DMS79 (cell line): ENCODE measurements at regions not wholly inside any gene's neighbourhood (a gene's known extent, or its start where the extent isn't known, plus 50 kb on each side); places are given as distances from the start of the nearest gene placed in this dataset.

Experiments
- DNase-seq: peaks from one replicate; lab custom pipeline; 2025; lab: John Stamatoyannopoulos, UW

- DNase-seq: no peak
Measured at GRCh38 chr4:151939670-151940069, 178.9 kb upstream of the GATB start.

GRCh38 chr4:151935411-151935810, 174.6 kb upstream of the GATB start:
- no peak for DNase-seq

- no peak for DNase-seq
Measured at GRCh38 chr4:151934766-151935165, 174.0 kb upstream of the GATB start.

GRCh38 chr4:151933122-151933827, 172.5 kb upstream of the GATB start:
- DNase-seq: no peak

- no peak for DNase-seq
Measured at GRCh38 chr4:151931563-151931962, 170.8 kb upstream of the GATB start.

- DNase-seq: no peak
Measured at GRCh38 chr4:151930372-151930771, 169.6 kb upstream of the GATB start.

- no peak for DNase-seq
Measured at GRCh38 chr4:151928112-151928511, 167.3 kb upstream of the GATB start.

GRCh38 chr4:151922811-151923210, 162.0 kb upstream of the GATB start:
- DNase-seq: no peak

GRCh38 chr4:151922306-151922705, 161.5 kb upstream of the GATB start:
- DNase-seq: no peak

GRCh38 chr4:151921811-151922210, 161.0 kb upstream of the GATB start:
- DNase-seq: no peak

GRCh38 chr4:151921386-151921785, 160.6 kb upstream of the GATB start:
- no peak for DNase-seq

- no peak for DNase-seq
Measured at GRCh38 chr4:151917145-151917734, 156.4 kb upstream of the GATB start.

GRCh38 chr4:151912632-151913031, 151.8 kb upstream of the GATB start:
- DNase-seq: no peak

GRCh38 chr4:151911970-151912369, 151.2 kb upstream of the GATB start:
- no peak for DNase-seq

- no peak for DNase-seq
Measured at GRCh38 chr4:151908734-151909497, 148.1 kb upstream of the GATB start.

- DNase-seq: no peak
Measured at GRCh38 chr4:151908201-151908600, 147.4 kb upstream of the GATB start.

GRCh38 chr4:151906438-151906837, 145.6 kb upstream of the GATB start:
- DNase-seq: no peak

- DNase-seq: no peak
Measured at GRCh38 chr4:151905197-151905596, 144.4 kb upstream of the GATB start.

- DNase-seq: no peak
Measured at GRCh38 chr4:151901631-151902030, 140.8 kb upstream of the GATB start.

- no peak for DNase-seq
Measured at GRCh38 chr4:151896880-151897279, 136.1 kb upstream of the GATB start.

GRCh38 chr4:151895671-151896070, 134.9 kb upstream of the GATB start:
- no peak for DNase-seq

- DNase-seq: no peak
Measured at GRCh38 chr4:151894246-151894645, 133.4 kb upstream of the GATB start.

- DNase-seq: no peak
Measured at GRCh38 chr4:151888367-151888866, 127.6 kb upstream of the GATB start.
